ENCODE measurements at regions not wholly inside any gene's neighbourhood (a gene's known extent, or its start where the extent isn't known, plus 50 kb on each side); places are given as distances from the start of the nearest gene placed in this dataset.

DNA sequence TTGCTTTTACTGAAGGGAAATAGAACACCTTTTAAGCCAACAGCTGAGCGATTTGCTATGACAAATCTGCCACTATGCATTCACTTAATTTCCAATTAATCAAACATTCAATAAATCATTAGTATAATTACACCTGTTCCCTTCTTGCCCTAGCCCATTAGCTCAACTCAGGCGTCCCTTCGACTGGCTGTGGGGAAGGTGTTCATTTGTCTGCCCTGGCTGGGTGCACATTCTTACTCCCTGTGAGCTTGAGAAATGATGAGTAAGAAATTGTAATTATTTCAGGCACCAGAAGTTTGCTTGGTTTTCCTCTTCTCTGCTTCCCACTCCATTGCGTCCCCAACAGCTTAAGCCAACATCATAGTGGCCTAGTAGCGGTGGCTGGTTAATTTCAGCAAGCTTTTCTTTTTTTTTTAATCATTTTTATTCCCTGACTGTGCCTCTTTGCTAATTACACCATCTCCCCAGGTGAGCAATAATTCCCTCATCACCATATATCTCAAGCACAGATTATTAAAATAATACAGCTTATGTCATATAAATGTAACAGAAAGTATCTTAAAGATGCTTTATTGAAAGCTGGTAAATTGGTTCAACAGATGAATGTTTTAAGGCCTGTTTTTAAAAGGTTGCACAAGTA, 623.9 kb upstream of the RBFOX1 start:
- Histone ChIP-seq H3K4me3 (ENCODE audit: low read length) (no peak overlapping the region), H3F3A (ENCODE audit: low read length, unreplicated experiment) (no peaks in the 10 kb centered on the region), H3K79me2 (ENCODE audit: low read length) (no peaks in the 10 kb centered on the region), H3K27me3 (ENCODE audit: low read length) (no peaks in the 10 kb centered on the region), H3K9me2 (replicated peaks; ENCODE audit: low read length) (no peaks in the 10 kb centered on the region), H3K36me3 (ENCODE audit: low read depth, low read length) (no peaks in the 10 kb centered on the region), H4K20me1 (ENCODE audit: low read length) (no peaks in the 10 kb centered on the region), H3K4me1 (ENCODE audit: insufficient read depth, low read length) (no peaks in the 10 kb centered on the region), H3K9ac (ENCODE audit: low read length) (no peak overlapping the region), H2AFZ (ENCODE audit: low read length) (no peak overlapping the region), H3K9me3 (ENCODE audit: low read length) (no peaks in the 10 kb centered on the region), H3K27ac (ENCODE audit: low read length) (no peak overlapping the region), H3K4me2 (ENCODE audit: low read length) (no peak overlapping the region)
- intact Hi-C loops (cut with micrococcal nuclease), result no loop called here
- CTCF ChIA-PET, result no interaction called here
- no TSS peak for BruUV-seq (replicated peaks)
- POLR2A ChIA-PET (ENCODE audit: unreplicated experiment), result no interaction called here
- TF ChIP-seq EZH2phosphoT487 (IDR thresholded peaks at IDR 0.05; ENCODE audit: borderline replicate concordance, low read length) (no peak), EZH2 (IDR thresholded peaks at IDR 0.05; ENCODE audit: low read length, unreplicated experiment) (no peak), CTCF (conservative IDR thresholded peaks at IDR 0.05; ENCODE audit: low read depth, low read length) (no peak)
- ATAC-seq (no peak), DNase-seq (no peak)

DNA sequence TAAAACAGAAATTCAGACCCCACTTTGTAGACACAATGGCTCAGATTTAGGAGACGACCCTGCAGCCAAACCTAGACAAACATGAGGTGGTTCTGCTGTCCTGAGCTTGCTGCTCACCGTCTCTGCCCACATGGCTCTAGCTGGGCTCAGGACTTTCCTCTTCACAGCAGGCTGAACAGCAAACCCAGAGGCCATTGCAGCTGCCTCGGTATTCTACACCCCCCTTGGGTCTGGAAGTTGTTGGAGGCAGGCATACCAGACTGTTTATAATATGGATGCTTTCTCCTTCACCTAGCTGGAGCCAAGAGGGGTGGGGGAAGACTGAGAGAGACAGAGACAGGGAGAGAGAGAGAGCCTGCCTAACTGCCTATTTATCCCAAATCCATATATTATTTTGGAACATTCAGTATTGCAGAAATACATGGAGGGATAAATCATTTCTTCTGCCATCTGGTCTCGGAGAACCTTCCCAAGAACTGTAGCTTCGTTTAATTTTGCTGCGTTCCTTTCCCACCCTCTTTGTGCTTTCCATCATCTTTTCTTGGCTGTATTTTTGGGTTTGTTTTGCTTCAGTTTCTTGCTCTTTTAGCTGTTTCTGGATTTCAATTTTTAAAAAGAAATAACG, 628.2 kb upstream of the RBFOX1 start:
- no peak for DNase-seq
- CTCF ChIA-PET, result no interaction called here

More for the DNA sequence above, 628.2 kb upstream of the RBFOX1 start:
- no peak overlapping the region for H2AFZ ChIP-seq (ENCODE audit: low read length)
- BruUV-seq (replicated peaks), result no TSS peak
- TF ChIP-seq CTCF (conservative IDR thresholded peaks at IDR 0.05; ENCODE audit: low read depth, low read length) (no peak), EZH2 (IDR thresholded peaks at IDR 0.05; ENCODE audit: low read length, unreplicated experiment) (no peak), EZH2phosphoT487 (IDR thresholded peaks at IDR 0.05; ENCODE audit: borderline replicate concordance, low read length) (no peak)
- no peaks in the 10 kb centered on the region for H3K36me3 ChIP-seq (ENCODE audit: low read depth, low read length)
- no peak for ATAC-seq
- H4K20me1 ChIP-seq (ENCODE audit: low read length), result no peaks in the 10 kb centered on the region
- no peaks in the 10 kb centered on the region for H3F3A ChIP-seq (ENCODE audit: low read length, unreplicated experiment)
- H3K4me3 ChIP-seq (ENCODE audit: low read length), result no peak overlapping the region
- POLR2A ChIA-PET (ENCODE audit: unreplicated experiment), result no interaction called here
- no peak overlapping the region for H3K9ac ChIP-seq (ENCODE audit: low read length)
- H3K4me2 ChIP-seq (ENCODE audit: low read length), result no peak overlapping the region
- intact Hi-C loops (cut with micrococcal nuclease), result no loop called here
- no peaks in the 10 kb centered on the region for H3K9me3 ChIP-seq (ENCODE audit: low read length)
- H3K9me2 ChIP-seq (replicated peaks; ENCODE audit: low read length), result no peaks in the 10 kb centered on the region
- no peaks in the 10 kb centered on the region for H3K4me1 ChIP-seq (ENCODE audit: insufficient read depth, low read length)
- no peaks in the 10 kb centered on the region for H3K27me3 ChIP-seq (ENCODE audit: low read length)
- H3K27ac ChIP-seq (ENCODE audit: low read length), result no peak overlapping the region
- H3K79me2 ChIP-seq (ENCODE audit: low read length), result no peaks in the 10 kb centered on the region
